Panc1 (cell line): ENCODE measurements at regions not wholly inside any gene's neighbourhood (a gene's known extent, or its start where the extent isn't known, plus 50 kb on each side); places are given as distances from the start of the nearest gene placed in this dataset.

ENCODE experiments used
- POLR2AphosphoS5 ChIP-seq: IDR thresholded peaks from 2 replicates; pipeline ENCODE4 v1.6.1; 2012; ENCODE audit warnings: mild to moderate bottlenecking, low read depth, low read length, moderate library complexity
- TF ChIP-seq, protein P1 (sequence below): fragments of 450-650 bp; IDR thresholded peaks from 2 replicates; pipeline ENCODE4 v1.5.1; 2017; ENCODE audit warnings: mild to moderate bottlenecking

DNA sequence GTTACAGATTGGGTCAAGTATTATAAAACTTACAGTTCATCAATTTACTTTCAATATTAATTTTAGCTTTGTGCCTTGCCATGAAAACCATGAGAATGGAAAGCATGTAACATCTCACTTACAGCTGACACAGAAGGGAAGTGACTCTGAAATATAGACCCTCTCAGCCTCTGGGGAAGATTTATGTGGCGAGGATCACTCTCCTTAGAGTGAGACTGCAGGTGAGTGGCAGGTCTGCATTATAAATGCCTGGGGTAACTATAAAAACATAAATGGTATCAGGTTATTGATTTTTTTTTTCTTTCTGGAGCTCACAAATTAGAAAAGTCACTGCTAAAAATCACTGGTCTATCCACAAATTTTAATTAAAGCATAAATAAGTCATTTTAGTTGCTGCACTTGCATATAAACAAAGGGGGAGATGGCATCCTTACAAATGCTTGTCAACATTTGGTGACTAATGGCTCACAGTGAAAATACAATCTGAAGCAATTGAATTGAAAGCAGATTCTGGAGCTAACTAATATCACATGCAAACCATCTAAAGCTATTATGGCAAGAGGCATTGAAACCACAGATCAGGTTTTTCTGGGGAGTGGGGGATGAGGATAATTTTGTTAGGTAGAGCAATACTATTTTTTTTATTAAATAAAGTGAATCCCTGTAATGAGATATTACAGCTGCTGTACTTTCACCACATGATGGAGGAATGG, 200.9 kb downstream of the TM2D1 start:
- TF ChIP-seq, protein P1, sequence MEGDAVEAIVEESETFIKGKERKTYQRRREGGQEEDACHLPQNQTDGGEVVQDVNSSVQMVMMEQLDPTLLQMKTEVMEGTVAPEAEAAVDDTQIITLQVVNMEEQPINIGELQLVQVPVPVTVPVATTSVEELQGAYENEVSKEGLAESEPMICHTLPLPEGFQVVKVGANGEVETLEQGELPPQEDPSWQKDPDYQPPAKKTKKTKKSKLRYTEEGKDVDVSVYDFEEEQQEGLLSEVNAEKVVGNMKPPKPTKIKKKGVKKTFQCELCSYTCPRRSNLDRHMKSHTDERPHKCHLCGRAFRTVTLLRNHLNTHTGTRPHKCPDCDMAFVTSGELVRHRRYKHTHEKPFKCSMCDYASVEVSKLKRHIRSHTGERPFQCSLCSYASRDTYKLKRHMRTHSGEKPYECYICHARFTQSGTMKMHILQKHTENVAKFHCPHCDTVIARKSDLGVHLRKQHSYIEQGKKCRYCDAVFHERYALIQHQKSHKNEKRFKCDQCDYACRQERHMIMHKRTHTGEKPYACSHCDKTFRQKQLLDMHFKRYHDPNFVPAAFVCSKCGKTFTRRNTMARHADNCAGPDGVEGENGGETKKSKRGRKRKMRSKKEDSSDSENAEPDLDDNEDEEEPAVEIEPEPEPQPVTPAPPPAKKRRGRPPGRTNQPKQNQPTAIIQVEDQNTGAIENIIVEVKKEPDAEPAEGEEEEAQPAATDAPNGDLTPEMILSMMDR: no peak
- no peak for TF ChIP-seq POLR2AphosphoS5
